IPS-11a (cell line): ENCODE measurements at regions not wholly inside any gene's neighbourhood (a gene's known extent, or its start where the extent isn't known, plus 50 kb on each side); places are given as distances from the start of the nearest gene placed in this dataset.

Experiments used
- H3K4me3 ChIP-seq: one replicate; pipeline ENCODE4 v1.5.1; 2013; ENCODE audit warnings: low read depth, low read length, control low read depth

DNA sequence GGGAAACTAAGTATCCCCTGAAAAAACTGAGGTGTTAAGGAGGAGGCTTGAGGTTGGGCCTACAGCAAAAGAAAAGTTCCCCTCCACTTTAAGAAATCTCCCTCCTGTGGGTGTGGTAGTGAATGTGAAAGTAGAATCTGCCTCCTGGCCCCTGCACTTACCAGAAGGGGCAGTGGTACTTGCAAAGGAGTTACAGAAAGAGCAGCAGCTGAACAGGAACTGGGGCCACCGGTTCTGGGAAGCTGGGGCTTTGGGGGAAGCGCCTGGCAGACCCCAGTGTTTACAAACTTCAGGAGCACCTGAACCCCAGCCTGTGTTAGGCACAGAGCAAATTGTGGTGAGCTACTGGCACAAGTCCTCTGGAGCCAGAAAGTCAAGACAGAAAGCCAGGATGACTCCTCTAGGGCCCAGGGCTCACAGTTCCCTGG, 250.2 kb upstream of the FGGY start:
- no peak overlapping the region for H3K4me3 ChIP-seq

GRCh38 chr1:59051007-59051406, 245.9 kb upstream of the FGGY start:
- H3K4me3 ChIP-seq = no peak overlapping the region

GRCh38 chr1:59052166-59052590, 244.7 kb upstream of the FGGY start:
- no peak overlapping the region for H3K4me3 ChIP-seq

DNA sequence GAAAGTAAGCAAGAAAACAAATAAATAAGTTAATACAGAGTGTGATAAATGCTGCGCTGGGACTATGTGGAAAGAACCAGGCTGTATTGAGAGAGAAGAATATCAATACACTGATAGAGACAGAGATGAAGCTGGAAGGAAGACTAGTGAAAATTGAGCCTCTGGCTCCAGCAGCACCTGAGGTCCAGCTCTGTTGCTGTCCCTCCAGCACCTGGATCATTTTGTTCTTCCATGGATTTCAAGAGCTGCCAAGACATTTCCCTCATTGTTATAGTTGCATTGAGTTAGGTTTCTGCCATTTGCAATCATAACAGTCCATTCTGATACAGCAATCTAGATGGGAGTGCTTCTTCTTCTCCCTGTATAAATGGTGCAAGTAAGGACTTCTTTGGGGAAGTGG, 242.7 kb upstream of the FGGY start:
- no peak overlapping the region for H3K4me3 ChIP-seq

- H3K4me3 ChIP-seq = no peak overlapping the region
Measured at GRCh38 chr1:59055908-59056719, 240.8 kb upstream of the FGGY start.

DNA sequence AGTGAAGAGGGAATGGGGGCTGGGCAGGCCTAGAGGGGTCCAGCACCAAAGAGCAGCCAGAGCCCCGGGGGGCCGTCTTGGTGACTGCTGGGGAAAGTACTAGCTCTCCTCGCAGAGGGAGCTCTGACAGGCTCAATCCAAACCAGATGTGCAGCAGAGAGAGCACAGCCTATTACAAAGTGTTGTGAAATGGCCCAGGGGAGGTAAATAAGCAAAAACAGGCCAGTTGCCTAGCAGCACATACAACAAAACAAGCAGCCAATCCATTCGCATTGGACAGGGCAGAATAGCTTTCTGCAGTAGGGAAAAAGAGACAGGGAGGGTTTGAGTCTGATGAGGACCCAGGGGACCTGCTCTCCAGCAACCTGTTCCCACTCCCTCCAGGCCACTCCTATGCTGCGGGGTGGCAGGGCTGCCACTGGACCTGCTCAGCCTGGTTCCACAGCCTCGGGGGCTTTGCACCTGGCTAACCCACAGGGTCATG, 239.6 kb upstream of the FGGY start:
- H3K4me3 ChIP-seq = no peak overlapping the region

GRCh38 chr1:59057796-59058195, 239.1 kb upstream of the FGGY start:
- no peak overlapping the region for H3K4me3 ChIP-seq

GRCh38 chr1:59058665-59059439, 238.0 kb upstream of the FGGY start:
- H3K4me3 ChIP-seq = no peak overlapping the region

DNA sequence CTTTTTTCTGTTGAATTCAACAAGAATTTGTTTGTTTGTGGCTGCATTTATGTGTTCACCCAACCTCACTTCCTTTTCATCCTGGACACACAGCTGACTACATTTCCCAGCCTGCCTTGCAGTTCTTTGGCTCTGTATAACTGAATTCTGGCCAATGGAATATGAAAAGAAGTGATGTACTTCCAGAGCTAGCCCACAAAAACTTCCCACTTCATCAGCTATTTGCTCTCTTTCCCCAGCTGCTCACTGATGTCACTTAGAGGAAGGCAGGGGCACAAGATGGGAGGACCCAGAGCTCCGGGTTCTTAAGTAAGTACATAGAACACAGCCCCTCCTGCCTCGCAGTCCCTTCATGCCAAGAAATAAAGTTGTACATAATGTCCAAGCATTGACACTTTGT, 235.0 kb upstream of the FGGY start:
- no peak overlapping the region for H3K4me3 ChIP-seq

- no peak overlapping the region for H3K4me3 ChIP-seq
Measured at GRCh38 chr1:59062743-59063142, 234.2 kb upstream of the FGGY start.

DNA sequence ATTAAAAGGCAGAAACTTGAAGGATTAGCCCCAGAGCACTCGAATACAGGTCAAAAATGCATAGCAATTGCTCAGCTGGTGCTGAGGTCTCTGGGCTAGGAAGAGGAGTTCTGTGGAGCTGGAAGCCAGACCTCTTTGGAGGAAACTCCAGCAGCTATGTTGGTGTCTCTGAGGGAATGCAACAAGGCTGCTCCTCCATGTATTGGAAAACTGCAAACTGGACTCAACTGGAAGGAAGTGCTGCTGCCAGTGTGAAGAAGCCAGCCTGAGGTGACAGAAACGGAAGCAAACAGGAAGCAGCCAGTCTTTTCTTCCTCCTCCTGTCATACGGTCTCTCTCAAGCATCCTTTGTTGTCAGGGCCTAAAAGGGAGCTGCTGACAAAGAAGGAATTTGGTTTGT, 233.4 kb upstream of the FGGY start:
- no peak overlapping the region for H3K4me3 ChIP-seq

DNA sequence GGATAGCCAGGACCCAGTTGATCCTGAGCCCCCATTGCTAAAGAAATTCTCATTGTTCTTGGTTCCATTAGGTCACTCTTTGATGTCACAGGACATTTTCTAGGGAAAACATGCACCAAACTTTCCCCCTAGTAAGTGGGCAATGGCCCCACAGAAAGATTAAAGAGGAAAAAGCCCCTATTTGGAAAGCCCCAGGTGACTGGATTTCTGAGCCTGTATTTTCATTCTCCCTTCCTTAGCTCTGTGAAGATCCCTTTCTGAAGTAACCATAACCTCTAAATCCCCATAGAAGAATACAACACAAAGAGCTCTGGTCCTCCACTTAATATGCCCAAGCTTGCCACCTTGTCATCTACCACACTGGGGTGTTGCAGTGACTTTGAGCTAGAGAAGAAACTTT, 232.3 kb upstream of the FGGY start:
- H3K4me3 ChIP-seq = no peak overlapping the region

DNA sequence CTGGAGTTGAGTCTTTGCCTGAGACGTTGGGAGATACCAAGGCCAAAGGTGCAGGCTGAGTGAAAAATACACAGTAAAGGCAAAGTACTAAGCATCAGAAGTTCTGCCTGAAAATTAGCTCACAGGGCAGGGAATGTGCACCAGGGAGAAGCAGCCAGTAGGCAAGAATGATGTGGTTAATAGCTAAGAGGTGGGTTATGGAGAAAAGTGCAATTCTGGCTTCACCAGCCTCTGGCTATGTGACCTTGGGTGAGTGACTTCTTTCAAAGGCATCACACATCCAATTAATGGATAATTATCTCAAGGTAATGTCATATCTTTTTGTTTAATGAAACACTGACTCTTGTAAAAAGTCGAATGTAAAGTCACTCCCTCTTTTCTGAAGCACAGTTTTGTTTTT, 230.7 kb upstream of the FGGY start:
- H3K4me3 ChIP-seq = no peak overlapping the region

- H3K4me3 ChIP-seq = no peak overlapping the region
Measured at GRCh38 chr1:59070610-59071009, 226.3 kb upstream of the FGGY start.

- H3K4me3 ChIP-seq = no peak overlapping the region
Measured at GRCh38 chr1:59071289-59071688, 225.6 kb upstream of the FGGY start.

- H3K4me3 ChIP-seq = no peak overlapping the region
Measured at GRCh38 chr1:59071876-59072582, 224.9 kb upstream of the FGGY start.

- H3K4me3 ChIP-seq = no peak overlapping the region
Measured at GRCh38 chr1:59072583-59072947, 224.3 kb upstream of the FGGY start.

DNA sequence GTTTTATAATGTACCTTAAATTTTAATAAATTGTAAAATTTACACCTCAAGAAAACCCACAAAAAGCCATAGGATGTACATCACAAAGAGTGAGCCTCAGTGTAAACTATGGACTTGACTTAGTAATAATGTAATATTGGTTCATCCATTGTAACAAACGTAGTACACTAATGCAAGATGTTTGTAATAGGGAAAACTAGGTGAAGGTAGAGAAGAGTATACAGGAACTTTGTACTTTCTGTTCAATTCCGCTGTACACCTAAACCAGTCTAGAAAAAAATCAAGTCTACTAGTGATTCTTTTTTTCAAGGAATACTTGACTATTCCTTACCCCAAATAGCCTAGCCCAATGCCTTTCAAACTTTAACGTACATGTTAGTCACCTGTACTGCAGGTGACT, 222.3 kb upstream of the FGGY start:
- H3K4me3 ChIP-seq = no peak overlapping the region

DNA sequence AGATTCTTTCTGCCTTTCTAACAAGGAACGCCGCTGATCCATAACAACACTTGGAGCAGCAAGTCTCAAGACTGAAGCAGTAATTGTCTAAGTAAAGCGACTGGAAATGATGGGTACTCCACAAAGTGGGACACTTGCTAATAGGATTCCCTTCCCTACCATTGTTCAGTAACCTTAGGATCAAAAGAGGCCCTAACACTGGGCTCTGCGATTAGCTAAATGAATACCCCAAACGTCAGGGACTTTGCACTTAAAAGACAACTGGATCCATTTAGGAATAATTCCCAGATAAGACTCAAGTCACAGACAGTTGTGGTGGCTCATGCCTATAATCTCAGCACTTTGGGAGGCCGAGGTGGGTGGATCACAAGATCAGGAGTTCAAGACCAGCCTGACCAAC, 221.9 kb upstream of the FGGY start:
- H3K4me3 ChIP-seq = no peak overlapping the region

- H3K4me3 ChIP-seq = no peak overlapping the region
Measured at GRCh38 chr1:59076612-59077011, 220.3 kb upstream of the FGGY start.

DNA sequence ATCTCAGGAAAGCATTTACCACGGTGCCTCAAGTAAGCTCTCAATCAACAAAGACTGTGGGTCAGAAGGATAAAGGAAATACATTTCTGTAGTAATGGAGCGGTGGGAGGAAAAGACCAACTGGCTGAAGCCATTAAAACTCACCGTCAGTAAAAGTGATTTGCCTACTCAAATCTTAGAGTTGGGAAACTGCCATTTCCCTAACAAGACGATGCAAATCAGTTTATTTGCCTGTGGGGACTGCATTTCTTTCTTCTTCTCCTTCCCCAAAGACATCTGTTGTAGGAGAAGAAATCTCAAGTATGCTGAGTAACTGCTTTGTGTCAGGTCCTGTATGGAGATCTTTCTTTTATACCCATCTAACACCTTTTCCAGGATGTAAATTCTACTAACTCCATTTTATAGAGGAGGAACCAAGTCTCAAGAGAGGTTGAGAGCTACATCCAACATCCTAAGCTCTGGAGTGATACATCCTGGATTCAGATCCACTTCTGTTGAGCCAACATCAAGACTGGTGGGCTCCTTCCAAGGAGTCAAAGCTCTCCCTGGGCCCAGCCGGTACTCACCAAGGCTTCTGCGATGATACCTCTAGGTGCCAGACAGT, 219.3 kb upstream of the FGGY start:
- no peak overlapping the region for H3K4me3 ChIP-seq
